Testis (tissue), 2 donors: ENCODE measurements at regions not wholly inside any gene's neighbourhood (a gene's known extent, or its start where the extent isn't known, plus 50 kb on each side); places are given as distances from the start of the nearest gene placed in this dataset.

Source experiments
- DNase-seq: peaks from one replicate; pipeline ENCODE4 v3.0.0-alpha.2; 2019
- H3K27ac ChIP-seq, 2 donors: fragments of 200-600 bp; sonication (generic); one replicate each; pipeline ENCODE4 v1.5.1; 2019
- H3K27me3 ChIP-seq: fragments of 200-600 bp; sonication (generic); one replicate; pipeline ENCODE4 v1.5.1; 2019
- H3K36me3 ChIP-seq: fragments of 200-600 bp; sonication (generic); one replicate; pipeline ENCODE4 v1.5.1; 2017; ENCODE audit warnings: low read depth; ENCODE audit errors: missing control alignments
- H3K4me1 ChIP-seq: fragments of 200-600 bp; sonication (generic); one replicate; pipeline ENCODE4 v1.5.1; 2019
- H3K4me3 ChIP-seq, 2 donors: fragments of 200-600 bp; sonication (generic); one replicate each; pipeline ENCODE4 v1.5.1; 2017 to 2019
- H3K9me3 ChIP-seq: fragments of 200-600 bp; sonication (generic); one replicate; pipeline ENCODE4 v1.5.1; 2017
- POLR2A ChIP-seq: fragments of 450-650 bp; IDR thresholded peaks from one replicate; pipeline ENCODE4 v1.6.1; 2017; ENCODE audit warnings: antibody characterized with exemption, mild to moderate bottlenecking, moderate library complexity
- WGBS, 2 donors: methylation state at CpG; one replicate each; pipeline ENCODE4 v1.1.5; 2018; 5-methylcytosine and 5-hydroxymethylcytosine counted together
- intact Hi-C: fragments of 100-400 bp; cut with DNase I; formaldehyde crosslinking; loops from one replicate; pipeline ENCODE4 v1.15.1; 2023; ENCODE audit warnings: low total_unique reads
- TF ChIP-seq, protein P1 (sequence below), 3 experiments: fragments of 450-650 bp in 2 of 3; fragments of 200-600 bp in 1 of 3; sonication (generic) in 1 of 3; IDR thresholded peaks; one replicate each; pipeline ENCODE4 v1.5.1; 2016 to 2019; ENCODE audit warnings: antibody characterized with exemption in 3 of 3, mild to moderate bottlenecking in 2 of 3, moderate library complexity in 1 of 3

DNA sequence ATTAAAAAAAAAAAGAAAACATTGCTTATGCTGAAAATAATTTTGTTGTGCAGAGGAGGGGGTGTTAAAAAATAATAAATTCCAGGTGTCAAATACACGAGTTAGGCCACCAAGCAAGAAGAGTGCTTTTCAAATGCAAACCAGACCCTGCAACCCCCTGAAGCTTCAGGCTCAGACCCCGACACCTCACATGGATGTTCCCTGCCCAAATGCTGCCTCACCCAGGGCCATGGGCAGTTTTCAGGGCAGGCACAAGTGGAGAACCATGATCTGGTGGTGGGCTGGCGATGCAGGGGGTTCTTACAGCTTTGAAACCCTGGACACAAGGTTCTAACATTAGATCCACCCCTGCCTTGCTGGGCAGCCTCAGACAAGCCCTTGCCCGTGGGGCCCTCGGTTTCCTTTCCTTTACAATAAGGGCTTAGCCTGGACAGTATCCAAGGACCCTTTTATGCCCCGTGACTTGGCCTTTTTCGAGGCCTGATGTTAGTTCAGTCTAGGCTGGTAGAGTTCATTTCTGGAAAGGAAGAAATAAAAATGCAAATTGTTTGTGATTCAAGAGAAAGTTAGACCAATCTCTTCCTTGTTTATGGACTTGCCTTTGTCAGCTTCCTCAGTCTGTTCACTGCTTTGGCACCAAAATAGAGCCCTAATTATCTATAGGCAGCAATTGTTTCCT lies 168.7 kb downstream of the DDX1 start:
- Histone ChIP-seq H3K27me3 (no peaks in the 10 kb centered on the region), H3K4me3 (no peak overlapping the region), H3K9me3 (no peaks in the 10 kb centered on the region), H3K36me3 (no peaks in the 10 kb centered on the region), H3K4me1 (no peaks in the 10 kb centered on the region), H3K27ac (no peak overlapping the region)
- DNase-seq: no peak
- TF ChIP-seq POLR2A: no peak
- TF ChIP-seq, protein P1, sequence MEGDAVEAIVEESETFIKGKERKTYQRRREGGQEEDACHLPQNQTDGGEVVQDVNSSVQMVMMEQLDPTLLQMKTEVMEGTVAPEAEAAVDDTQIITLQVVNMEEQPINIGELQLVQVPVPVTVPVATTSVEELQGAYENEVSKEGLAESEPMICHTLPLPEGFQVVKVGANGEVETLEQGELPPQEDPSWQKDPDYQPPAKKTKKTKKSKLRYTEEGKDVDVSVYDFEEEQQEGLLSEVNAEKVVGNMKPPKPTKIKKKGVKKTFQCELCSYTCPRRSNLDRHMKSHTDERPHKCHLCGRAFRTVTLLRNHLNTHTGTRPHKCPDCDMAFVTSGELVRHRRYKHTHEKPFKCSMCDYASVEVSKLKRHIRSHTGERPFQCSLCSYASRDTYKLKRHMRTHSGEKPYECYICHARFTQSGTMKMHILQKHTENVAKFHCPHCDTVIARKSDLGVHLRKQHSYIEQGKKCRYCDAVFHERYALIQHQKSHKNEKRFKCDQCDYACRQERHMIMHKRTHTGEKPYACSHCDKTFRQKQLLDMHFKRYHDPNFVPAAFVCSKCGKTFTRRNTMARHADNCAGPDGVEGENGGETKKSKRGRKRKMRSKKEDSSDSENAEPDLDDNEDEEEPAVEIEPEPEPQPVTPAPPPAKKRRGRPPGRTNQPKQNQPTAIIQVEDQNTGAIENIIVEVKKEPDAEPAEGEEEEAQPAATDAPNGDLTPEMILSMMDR (IDR thresholded peaks at IDR 0.05): no peak
- WGBS, 2 donors: 73 to 75% methylated on average over 7 of the region's 7 CpGs
- intact Hi-C loops: no loop called here

GRCh38 chr2:15761056-15761455 lies 169.4 kb downstream of the DDX1 start:
- H3K4me1 ChIP-seq: no peaks in the 10 kb centered on the region
- H3K4me3 ChIP-seq: no peak overlapping the region
- no peaks in the 10 kb centered on the region for H3K36me3 ChIP-seq
- WGBS, 2 donors: 77 to 86% methylated on average over 6 of the region's 6 CpGs
- H3K9me3 ChIP-seq: no peaks in the 10 kb centered on the region
- H3K27ac ChIP-seq: no peak overlapping the region
- no peak for DNase-seq
- no peaks in the 10 kb centered on the region for H3K27me3 ChIP-seq
- intact Hi-C loops: no loop called here
- no peak for TF ChIP-seq POLR2A
- TF ChIP-seq, protein P1 (IDR thresholded peaks at IDR 0.05): no peak

GRCh38 chr2:15761910-15762309 lies 170.2 kb downstream of the DDX1 start:
- Histone ChIP-seq H3K27ac (no peak overlapping the region), H3K4me1 (no peaks in the 10 kb centered on the region), H3K36me3 (no peaks in the 10 kb centered on the region), H3K27me3 (no peaks in the 10 kb centered on the region), H3K9me3 (no peaks in the 10 kb centered on the region), H3K4me3 (no peak overlapping the region)
- TF ChIP-seq, protein P1 (IDR thresholded peaks at IDR 0.05): no peak
- TF ChIP-seq POLR2A: no peak
- no peak for DNase-seq
- intact Hi-C loops: no loop called here
- 62 to 65% methylated on average over 3 of the region's 3 CpGs for WGBS, 2 donors

DNA sequence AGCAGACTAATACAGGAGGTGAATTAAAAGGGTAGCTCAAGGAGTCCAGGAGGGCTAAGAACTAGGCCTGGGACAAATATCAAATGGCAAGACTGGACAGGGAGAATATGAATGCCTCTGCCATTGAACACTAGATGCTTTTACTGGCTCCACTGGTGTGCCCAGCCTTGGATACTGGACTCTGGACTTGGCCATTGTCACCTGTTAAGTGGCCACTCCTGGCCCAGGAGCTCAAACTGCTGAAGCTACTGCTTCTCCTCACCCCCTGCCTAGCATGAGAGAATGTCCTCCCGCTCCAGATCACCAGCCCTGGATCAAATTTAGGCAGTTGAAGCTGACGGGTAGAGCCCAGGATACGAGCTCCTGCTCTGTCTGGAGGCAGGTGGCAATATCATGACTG lies 170.8 kb downstream of the DDX1 start:
- TF ChIP-seq, protein P1 (IDR thresholded peaks at IDR 0.05): no peak
- no peak for TF ChIP-seq POLR2A
- no peak for DNase-seq

DNA sequence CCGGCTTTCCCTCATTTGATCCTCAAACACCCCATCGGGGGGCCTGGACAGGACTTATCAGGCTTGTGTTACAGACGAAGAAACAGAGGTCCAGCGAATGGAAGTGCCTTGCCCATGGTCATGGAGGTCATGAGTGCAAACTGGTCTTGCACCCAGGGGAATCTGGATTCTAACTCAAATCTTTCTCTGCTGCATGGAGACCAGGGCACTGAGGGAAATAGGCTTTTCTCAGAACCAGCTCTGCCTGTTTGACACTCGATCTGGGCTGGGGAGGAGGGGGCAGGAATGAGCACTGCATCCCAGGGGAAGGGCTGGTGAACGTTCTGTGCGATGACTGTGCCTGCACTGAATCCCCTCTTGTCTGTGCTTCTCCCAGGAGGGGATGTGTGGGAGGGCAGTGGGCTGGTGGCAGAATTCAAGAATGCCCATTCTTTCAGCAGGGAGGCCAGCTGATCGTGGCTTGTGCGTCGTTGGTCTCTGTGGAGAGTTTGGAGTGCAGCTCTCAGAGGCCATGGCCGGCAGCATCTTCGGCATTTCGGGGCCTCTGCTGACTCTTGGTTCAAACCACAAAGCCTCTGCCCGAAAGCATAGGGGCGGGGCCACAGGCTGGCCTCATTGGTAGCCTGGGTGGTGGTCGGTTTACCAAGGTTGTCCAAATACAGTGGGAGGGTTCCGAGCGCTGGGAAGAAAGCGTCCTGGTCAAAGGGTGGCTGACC lies 171.6 kb downstream of the DDX1 start:
- intact Hi-C loops: no loop called here
- no peaks in the 10 kb centered on the region for H3K36me3 ChIP-seq
- DNase-seq: no peak
- H3K9me3 ChIP-seq: no peaks in the 10 kb centered on the region
- no peaks in the 10 kb centered on the region for H3K27me3 ChIP-seq
- no peaks in the 10 kb centered on the region for H3K4me1 ChIP-seq
- H3K27ac ChIP-seq: no peak overlapping the region
- no peak overlapping the region for H3K4me3 ChIP-seq
- no peak for TF ChIP-seq POLR2A
- TF ChIP-seq, protein P1 (IDR thresholded peaks at IDR 0.05): no peak
- 86 to 91% methylated on average over 18 to 19 of the region's 19 CpGs for WGBS, 2 donors

More for the DNA sequence above, 170.8 kb downstream of the DDX1 start:
- intact Hi-C loops: no loop called here
- Histone ChIP-seq H3K4me3 (no peak overlapping the region), H3K27me3 (no peaks in the 10 kb centered on the region), H3K4me1 (no peaks in the 10 kb centered on the region), H3K9me3 (no peaks in the 10 kb centered on the region), H3K36me3 (no peaks in the 10 kb centered on the region), H3K27ac (no peak overlapping the region)
- WGBS, 2 donors: 80 to 90% methylated on average over 3 of the region's 3 CpGs
